ENCODE measurements at regions not wholly inside any gene's neighbourhood (a gene's known extent, or its start where the extent isn't known, plus 50 kb on each side); places are given as distances from the start of the nearest gene placed in this dataset.

DNA sequence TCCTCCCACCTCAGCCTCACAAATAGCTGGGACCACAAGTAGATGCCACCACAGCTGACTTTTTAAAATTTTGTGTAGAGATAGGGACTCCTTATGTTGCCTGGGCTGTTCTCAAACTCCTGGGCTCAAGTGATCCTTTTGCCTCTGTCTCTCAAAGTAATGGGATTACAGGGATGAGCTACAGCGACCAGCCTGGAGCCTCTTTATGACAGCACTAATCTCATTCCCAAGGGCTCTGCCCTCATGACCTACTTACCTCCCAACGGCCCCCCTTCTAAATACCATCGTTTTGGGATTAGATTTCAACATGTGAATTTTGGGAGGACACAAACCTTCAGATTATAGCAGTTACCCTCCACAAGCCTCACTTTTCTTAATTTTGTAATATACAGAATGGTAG lies 150.6 kb upstream of the FUT8 start:
- Histone ChIP-seq H3K27ac (ENCODE audit: insufficient read depth in 1 of 2, low read depth in 1 of 2, low read length in 2 of 2, poor library complexity in 1 of 2, severe bottlenecking in 2 of 2) (no peak overlapping the region), H3K36me3 (ENCODE audit: control insufficient read depth in 4 of 4, insufficient read depth in 4 of 4, low read length in 3 of 4) (no peaks in the 10 kb centered on the region), H3K9me3 (ENCODE audit: control extremely low read depth in 1 of 5, control insufficient read depth in 4 of 5, insufficient read depth in 2 of 5, low read depth in 1 of 5, low read length in 4 of 5) (peaks cover 0 to 6% (median 0%) of the 10 kb centered on the region in 5 experiments), H3K4me1 (ENCODE audit: control extremely low read depth in 1 of 4, control insufficient read depth in 4 of 4, insufficient read depth in 4 of 4, low read length in 3 of 4) (no peaks in the 10 kb centered on the region), H3K4me3 (ENCODE audit: control insufficient read depth in 1 of 7, extremely low read depth in 1 of 7, insufficient read depth in 4 of 7, low read depth in 2 of 7, low read length in 6 of 7) (no peak overlapping the region), H3K27me3 (replicated peaks in 2 of 5; ENCODE audit: control insufficient read depth in 4 of 5, insufficient read depth in 5 of 5, low read length in 4 of 5) (no peaks in the 10 kb centered on the region)
- WGBS (ENCODE audit: insufficient coverage), result 80% methylated on average over 1 of the region's 3 CpGs
- DNase-seq, result no peak
- POLR2A ChIA-PET, result no interaction called here
- CTCF ChIA-PET, result interaction anchor here (0.9 kb wide), 1 partner anchor 11 kb away, joined by 4 read pairs; no protein-coding TSS in a partner anchor

DNA sequence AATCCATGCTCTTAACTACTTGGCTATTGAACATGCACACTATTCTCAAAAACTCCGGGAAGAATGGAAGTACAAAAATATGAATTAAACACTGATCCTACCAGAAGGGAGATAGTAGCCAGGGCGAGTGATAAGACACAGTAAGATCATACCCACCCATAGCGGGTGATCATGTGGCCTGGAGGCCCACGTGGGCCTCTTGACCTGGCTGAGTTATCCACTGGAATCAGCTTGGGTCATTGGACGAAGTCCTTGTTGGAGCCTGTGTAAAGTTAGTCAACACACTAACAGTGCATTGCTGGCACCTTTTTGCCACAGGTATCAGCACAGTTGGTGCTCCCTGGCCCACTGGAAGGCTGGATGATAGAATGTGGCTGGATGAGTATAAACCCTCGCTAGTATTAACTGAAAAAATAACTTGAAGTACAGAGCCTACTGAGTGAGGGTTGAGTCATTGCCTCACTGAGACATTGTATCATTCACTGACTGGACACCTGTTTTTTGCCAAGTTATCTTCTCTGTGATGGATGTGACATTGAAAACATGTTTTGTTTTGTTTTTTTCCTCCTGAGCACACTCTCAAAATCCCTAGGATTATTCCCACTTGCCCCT lies 149.2 kb upstream of the FUT8 start:
- no peak overlapping the region for H3K27ac ChIP-seq (ENCODE audit: insufficient read depth in 1 of 2, low read depth in 1 of 2, low read length in 2 of 2, poor library complexity in 1 of 2, severe bottlenecking in 2 of 2)
- POLR2A ChIA-PET, result no interaction called here
- CTCF ChIA-PET, result interaction anchor here (0.8 kb wide), 1 partner anchor 10 kb away, joined by 3 read pairs; no protein-coding TSS in a partner anchor
- no peaks in the 10 kb centered on the region for H3K36me3 ChIP-seq (ENCODE audit: control insufficient read depth in 4 of 4, insufficient read depth in 4 of 4, low read length in 3 of 4)
- 89% methylated on average over 4 of the region's 6 CpGs for WGBS (ENCODE audit: insufficient coverage)
- H3K9me3 ChIP-seq (ENCODE audit: control extremely low read depth in 1 of 5, control insufficient read depth in 4 of 5, insufficient read depth in 2 of 5, low read depth in 1 of 5, low read length in 4 of 5), result peaks cover 0 to 6% (median 0%) of the 10 kb centered on the region in 5 experiments
- H3K4me1 ChIP-seq (ENCODE audit: control extremely low read depth in 1 of 4, control insufficient read depth in 4 of 4, insufficient read depth in 4 of 4, low read length in 3 of 4), result no peaks in the 10 kb centered on the region
- H3K27me3 ChIP-seq (replicated peaks in 2 of 5; ENCODE audit: control insufficient read depth in 4 of 5, insufficient read depth in 5 of 5, low read length in 4 of 5), result no peaks in the 10 kb centered on the region
- H3K4me3 ChIP-seq (ENCODE audit: control insufficient read depth in 1 of 7, extremely low read depth in 1 of 7, insufficient read depth in 4 of 7, low read depth in 2 of 7, low read length in 6 of 7), result no peak overlapping the region
- no peak for DNase-seq

GRCh38 chr14:65267856-65268255 lies 144.7 kb upstream of the FUT8 start:
- Histone ChIP-seq H3K27ac (ENCODE audit: insufficient read depth in 1 of 2, low read depth in 1 of 2, low read length in 2 of 2, poor library complexity in 1 of 2, severe bottlenecking in 2 of 2) (no peak overlapping the region), H3K27me3 (replicated peaks in 2 of 5; ENCODE audit: control insufficient read depth in 4 of 5, insufficient read depth in 5 of 5, low read length in 4 of 5) (no peaks in the 10 kb centered on the region), H3K4me3 (ENCODE audit: control insufficient read depth in 1 of 7, extremely low read depth in 1 of 7, insufficient read depth in 4 of 7, low read depth in 2 of 7, low read length in 6 of 7) (no peak overlapping the region), H3K9me3 (ENCODE audit: control extremely low read depth in 1 of 5, control insufficient read depth in 4 of 5, insufficient read depth in 2 of 5, low read depth in 1 of 5, low read length in 4 of 5) (no peaks in the 10 kb centered on the region), H3K4me1 (ENCODE audit: control extremely low read depth in 1 of 4, control insufficient read depth in 4 of 4, insufficient read depth in 4 of 4, low read length in 3 of 4) (peaks cover 0 to 5% (median 0%) of the 10 kb centered on the region in 4 experiments), H3K36me3 (ENCODE audit: control insufficient read depth in 4 of 4, insufficient read depth in 4 of 4, low read length in 3 of 4) (no peaks in the 10 kb centered on the region)
- DNase-seq, result peak in 1 of 3 donors; percentile 75
- ChIA-PET POLR2A (no interaction called here), CTCF (interaction anchor here (1.6 kb wide), 1 partner anchor 9 kb away, joined by 3 read pairs; no protein-coding TSS in a partner anchor)
- 84% methylated on average over 5 of the region's 5 CpGs for WGBS (ENCODE audit: insufficient coverage)

GRCh38 chr14:65268594-65268993 lies 143.9 kb upstream of the FUT8 start:
- CTCF ChIA-PET, result interaction anchor here (1.6 kb wide), 1 partner anchor 8 kb away, joined by 3 read pairs; no protein-coding TSS in a partner anchor
- POLR2A ChIA-PET, result no interaction called here
- peaks cover 0 to 5% (median 0%) of the 10 kb centered on the region in 4 experiments for H3K4me1 ChIP-seq (ENCODE audit: control extremely low read depth in 1 of 4, control insufficient read depth in 4 of 4, insufficient read depth in 4 of 4, low read length in 3 of 4)

DNA sequence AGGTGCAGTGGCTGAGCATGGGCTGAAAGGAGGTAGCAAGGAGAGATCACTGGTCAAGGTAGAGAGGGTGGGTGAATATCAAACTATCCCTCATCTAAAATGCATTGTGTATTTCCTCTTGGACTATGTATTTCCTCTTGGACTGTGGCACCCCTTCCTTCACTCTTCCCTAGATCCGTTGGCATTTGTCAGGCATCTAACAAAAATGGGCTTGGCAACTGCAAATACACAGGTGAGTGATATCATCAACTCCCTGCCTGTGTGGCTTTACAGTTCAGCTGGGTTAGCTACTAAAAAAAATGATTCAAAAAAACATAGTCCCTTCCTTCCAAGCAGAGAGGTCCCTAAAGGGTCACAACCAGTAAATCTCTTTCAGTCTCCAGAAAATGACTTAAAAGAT lies 142.8 kb upstream of the FUT8 start:
- no peak for DNase-seq
- H3K9me3 ChIP-seq (ENCODE audit: control extremely low read depth in 1 of 5, control insufficient read depth in 4 of 5, insufficient read depth in 2 of 5, low read depth in 1 of 5, low read length in 4 of 5), result no peaks in the 10 kb centered on the region
- CTCF ChIA-PET, result no interaction called here
- no peaks in the 10 kb centered on the region for H3K27me3 ChIP-seq (replicated peaks in 2 of 5; ENCODE audit: control insufficient read depth in 4 of 5, insufficient read depth in 5 of 5, low read length in 4 of 5)
- H3K27ac ChIP-seq (ENCODE audit: insufficient read depth in 1 of 2, low read depth in 1 of 2, low read length in 2 of 2, poor library complexity in 1 of 2, severe bottlenecking in 2 of 2), result no peak overlapping the region
- no peak overlapping the region for H3K4me3 ChIP-seq (ENCODE audit: control insufficient read depth in 1 of 7, extremely low read depth in 1 of 7, insufficient read depth in 4 of 7, low read depth in 2 of 7, low read length in 6 of 7)
- WGBS (ENCODE audit: insufficient coverage), result 100% methylated on average over 1 of the region's 1 CpG
- POLR2A ChIA-PET, result no interaction called here
- H3K36me3 ChIP-seq (ENCODE audit: control insufficient read depth in 4 of 4, insufficient read depth in 4 of 4, low read length in 3 of 4), result no peaks in the 10 kb centered on the region
- peaks cover 0 to 5% (median 0%) of the 10 kb centered on the region in 4 experiments for H3K4me1 ChIP-seq (ENCODE audit: control extremely low read depth in 1 of 4, control insufficient read depth in 4 of 4, insufficient read depth in 4 of 4, low read length in 3 of 4)

More at GRCh38 chr14:65268594-65268993, 143.9 kb upstream of the FUT8 start:
- Histone ChIP-seq H3K4me3 (ENCODE audit: control insufficient read depth in 1 of 7, extremely low read depth in 1 of 7, insufficient read depth in 4 of 7, low read depth in 2 of 7, low read length in 6 of 7) (no peak overlapping the region), H3K9me3 (ENCODE audit: control extremely low read depth in 1 of 5, control insufficient read depth in 4 of 5, insufficient read depth in 2 of 5, low read depth in 1 of 5, low read length in 4 of 5) (no peaks in the 10 kb centered on the region), H3K27ac (ENCODE audit: insufficient read depth in 1 of 2, low read depth in 1 of 2, low read length in 2 of 2, poor library complexity in 1 of 2, severe bottlenecking in 2 of 2) (no peak overlapping the region), H3K27me3 (replicated peaks in 2 of 5; ENCODE audit: control insufficient read depth in 4 of 5, insufficient read depth in 5 of 5, low read length in 4 of 5) (no peaks in the 10 kb centered on the region), H3K36me3 (ENCODE audit: control insufficient read depth in 4 of 4, insufficient read depth in 4 of 4, low read length in 3 of 4) (no peaks in the 10 kb centered on the region)
- whole genome bisulfite sequencing (ENCODE audit: insufficient coverage), result 93% methylated on average over 2 of the region's 5 CpGs
- DNase-seq, result no peak

DNA sequence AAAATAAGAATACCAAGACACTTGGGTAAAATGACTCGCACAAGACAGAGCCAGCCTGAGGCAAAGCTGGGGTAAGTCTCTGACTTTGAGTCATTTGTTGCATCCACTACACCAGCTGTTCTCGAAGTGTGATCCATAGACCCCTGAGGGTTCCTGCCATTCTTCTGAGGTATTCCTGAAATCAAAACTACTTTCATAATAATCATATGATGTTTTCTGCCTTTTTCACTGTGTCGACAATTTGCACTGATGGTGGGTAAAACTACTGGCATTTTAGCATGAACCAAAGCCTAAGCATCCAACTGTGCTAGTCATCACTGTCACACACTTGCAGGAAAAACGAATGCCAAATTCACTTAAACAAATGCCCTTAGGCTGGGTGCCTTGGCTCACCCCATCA lies 135.5 kb upstream of the FUT8 start:
- CTCF ChIA-PET, result interaction anchor here (1.0 kb wide), 1 partner anchor 9 kb away, joined by 3 read pairs; no protein-coding TSS in a partner anchor
- H3K27ac ChIP-seq (ENCODE audit: insufficient read depth in 1 of 2, low read depth in 1 of 2, low read length in 2 of 2, poor library complexity in 1 of 2, severe bottlenecking in 2 of 2), result no peak overlapping the region
- H3K36me3 ChIP-seq (ENCODE audit: control insufficient read depth in 4 of 4, insufficient read depth in 4 of 4, low read length in 3 of 4), result no peaks in the 10 kb centered on the region
- no peak for DNase-seq
- POLR2A ChIA-PET, result no interaction called here
- WGBS (ENCODE audit: insufficient coverage), result 100% methylated on average over 4 of the region's 4 CpGs
- H3K4me3 ChIP-seq (ENCODE audit: control insufficient read depth in 1 of 7, extremely low read depth in 1 of 7, insufficient read depth in 4 of 7, low read depth in 2 of 7, low read length in 6 of 7), result no peak overlapping the region
- peaks cover 1 to 7% (median 4%) of the 10 kb centered on the region in 4 experiments for H3K4me1 ChIP-seq (ENCODE audit: control extremely low read depth in 1 of 4, control insufficient read depth in 4 of 4, insufficient read depth in 4 of 4, low read length in 3 of 4)
- no peaks in the 10 kb centered on the region for H3K27me3 ChIP-seq (replicated peaks in 2 of 5; ENCODE audit: control insufficient read depth in 4 of 5, insufficient read depth in 5 of 5, low read length in 4 of 5)
- no peaks in the 10 kb centered on the region for H3K9me3 ChIP-seq (ENCODE audit: control extremely low read depth in 1 of 5, control insufficient read depth in 4 of 5, insufficient read depth in 2 of 5, low read depth in 1 of 5, low read length in 4 of 5)

DNA sequence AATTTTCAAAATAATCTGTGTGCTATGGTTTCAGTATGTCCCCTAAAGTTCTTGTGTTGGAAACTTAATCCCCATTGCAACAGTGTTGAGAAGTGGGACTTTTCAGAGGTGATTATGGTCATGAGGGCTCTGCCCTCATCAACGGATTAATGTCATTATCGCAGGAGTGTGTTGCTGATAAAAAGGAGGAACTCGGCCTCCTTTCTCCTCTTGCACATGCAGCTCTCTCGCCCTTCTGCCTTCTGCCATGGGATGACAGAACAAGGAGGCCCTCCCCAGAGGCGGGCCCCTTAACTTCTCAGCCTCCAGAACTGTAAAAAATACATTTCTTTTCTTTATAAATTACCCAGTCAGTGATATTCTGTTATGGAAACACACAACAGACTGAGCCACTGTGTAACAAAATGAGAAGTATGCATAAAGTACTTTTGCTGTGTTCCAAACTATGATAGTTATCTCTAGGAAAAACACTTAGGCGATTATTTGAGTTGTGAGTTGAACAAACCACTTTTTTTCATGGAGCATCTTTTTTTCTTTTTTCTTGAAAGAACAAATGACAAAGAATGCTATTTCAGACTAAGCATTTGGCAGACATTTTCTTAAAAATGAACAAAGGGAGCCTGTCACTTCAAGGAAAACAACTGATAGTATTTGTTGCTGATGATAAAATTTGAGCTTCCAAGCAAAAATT lies 134.8 kb upstream of the FUT8 start:
- Histone ChIP-seq H3K4me3 (ENCODE audit: control insufficient read depth in 1 of 7, extremely low read depth in 1 of 7, insufficient read depth in 4 of 7, low read depth in 2 of 7, low read length in 6 of 7) (no peak overlapping the region), H3K27me3 (replicated peaks in 2 of 5; ENCODE audit: control insufficient read depth in 4 of 5, insufficient read depth in 5 of 5, low read length in 4 of 5) (no peaks in the 10 kb centered on the region), H3K36me3 (ENCODE audit: control insufficient read depth in 4 of 4, insufficient read depth in 4 of 4, low read length in 3 of 4) (no peaks in the 10 kb centered on the region), H3K4me1 (ENCODE audit: control extremely low read depth in 1 of 4, control insufficient read depth in 4 of 4, insufficient read depth in 4 of 4, low read length in 3 of 4) (peaks cover 8 to 14% (median 11%) of the 10 kb centered on the region in 4 experiments), H3K9me3 (ENCODE audit: control extremely low read depth in 1 of 5, control insufficient read depth in 4 of 5, insufficient read depth in 2 of 5, low read depth in 1 of 5, low read length in 4 of 5) (no peaks in the 10 kb centered on the region), H3K27ac (ENCODE audit: insufficient read depth in 1 of 2, low read depth in 1 of 2, low read length in 2 of 2, poor library complexity in 1 of 2, severe bottlenecking in 2 of 2) (peak overlapping the region in 1 of 2 experiments; percentile 19)
- 7% methylated on average over 2 of the region's 6 CpGs for WGBS (ENCODE audit: insufficient coverage)
- CTCF ChIA-PET, result interaction anchor here (0.6 to 1.0 kb wide), 2 partner anchors 10 to 11 kb away, joined by 3 read pairs; no protein-coding TSS in a partner anchor
- POLR2A ChIA-PET, result no interaction called here
- DNase-seq, result peak in 2 of 3 donors; percentile 62 to 77
